Activated naive CD8-positive, alpha-beta T cell treated with anti-CD3 and anti-CD28 coated beads, Interleukin-2, amount 50 U/mL, for 24 hours (primary cell): ENCODE measurements at regions not wholly inside any gene's neighbourhood (a gene's known extent, or its start where the extent isn't known, plus 50 kb on each side); places are given as distances from the start of the nearest gene placed in this dataset.

Source experiments
- ATAC-seq: fragments of 150-1000 bp; cut with Tn5 transposase; one replicate; pipeline ENCODE4 v1.10.0; 2021
- DNase-seq: peaks from one replicate; pipeline ENCODE4 v3.0.0; 2021
- H3K27ac Mint-ChIP-seq: one replicate; pipeline ENCODE4 v1.8.0; 2021; ENCODE audit warnings: mild to moderate bottlenecking, mixed read lengths
- H3K27me3 Mint-ChIP-seq: one replicate; pipeline ENCODE4 v1.8.0; 2021; ENCODE audit warnings: mixed read lengths
- H3K36me3 Mint-ChIP-seq: one replicate; pipeline ENCODE4 v1.8.0; 2021; ENCODE audit warnings: low read depth, mixed read lengths
- H3K4me1 Mint-ChIP-seq: one replicate; pipeline ENCODE4 v1.8.0; 2021; ENCODE audit warnings: mixed read lengths
- H3K4me3 Mint-ChIP-seq: one replicate; pipeline ENCODE4 v1.8.0; 2021; ENCODE audit warnings: mild to moderate bottlenecking, moderate library complexity, mixed read lengths
- H3K9me3 Mint-ChIP-seq: one replicate; pipeline ENCODE4 v1.8.0; 2021; ENCODE audit warnings: mixed read lengths

DNA sequence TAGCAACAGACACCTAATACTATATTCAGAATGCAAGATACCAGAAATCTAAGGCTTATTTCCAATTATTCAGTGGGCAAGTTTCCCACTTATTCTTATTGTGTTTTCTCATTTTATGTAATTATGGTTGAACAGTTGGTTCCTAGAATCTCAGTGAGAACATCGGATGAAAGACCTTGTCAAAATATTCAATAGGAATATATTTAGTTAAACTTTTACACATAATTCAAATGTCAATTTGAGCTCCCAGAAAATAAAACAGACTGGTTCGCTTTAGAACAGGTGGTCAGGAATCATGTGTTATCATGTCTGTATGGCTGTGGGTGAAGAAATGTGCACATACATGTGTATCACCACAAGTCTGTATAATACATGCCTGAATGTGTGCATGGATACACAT, 447.8 kb downstream of the MED10 start:
- H3K4me3 Mint-ChIP-seq = no peak overlapping the region
- H3K27ac Mint-ChIP-seq = no peak overlapping the region
- no peaks in the 10 kb centered on the region for H3K27me3 Mint-ChIP-seq
- H3K9me3 Mint-ChIP-seq = no peaks in the 10 kb centered on the region
- H3K36me3 Mint-ChIP-seq = no peaks in the 10 kb centered on the region
- H3K4me1 Mint-ChIP-seq = no peaks in the 10 kb centered on the region
- ATAC-seq (no peak), DNase-seq (no peak)

- Mint-ChIP-seq H3K27me3 (no peaks in the 10 kb centered on the region), H3K27ac (no peak overlapping the region), H3K4me3 (no peak overlapping the region), H3K36me3 (no peaks in the 10 kb centered on the region), H3K9me3 (no peaks in the 10 kb centered on the region), H3K4me1 (no peaks in the 10 kb centered on the region)
- no peak for DNase-seq
- no peak for ATAC-seq
These were observed 448.9 kb downstream of the MED10 start for GRCh38 chr5:5929291-5930020.

GRCh38 chr5:5925191-5925590, 453.2 kb downstream of the MED10 start:
- no peaks in the 10 kb centered on the region for H3K9me3 Mint-ChIP-seq
- H3K27ac Mint-ChIP-seq = no peak overlapping the region
- peaks cover 2% of the 10 kb centered on the region for H3K27me3 Mint-ChIP-seq
- H3K36me3 Mint-ChIP-seq = no peaks in the 10 kb centered on the region
- DNase-seq (no peak), ATAC-seq (no peak)
- H3K4me3 Mint-ChIP-seq = no peak overlapping the region
- H3K4me1 Mint-ChIP-seq = no peaks in the 10 kb centered on the region

- no peaks in the 10 kb centered on the region for H3K4me1 Mint-ChIP-seq
- DNase-seq (no peak), ATAC-seq (no peak)
- H3K9me3 Mint-ChIP-seq = no peaks in the 10 kb centered on the region
- no peaks in the 10 kb centered on the region for H3K36me3 Mint-ChIP-seq
- peaks cover 2% of the 10 kb centered on the region for H3K27me3 Mint-ChIP-seq
- no peak overlapping the region for H3K4me3 Mint-ChIP-seq
- no peak overlapping the region for H3K27ac Mint-ChIP-seq
These were observed 458.9 kb downstream of the MED10 start for GRCh38 chr5:5919411-5919810.

GRCh38 chr5:5906778-5907177, 471.6 kb downstream of the MED10 start:
- Mint-ChIP-seq H3K27me3 (no peaks in the 10 kb centered on the region), H3K4me1 (no peaks in the 10 kb centered on the region)

DNA sequence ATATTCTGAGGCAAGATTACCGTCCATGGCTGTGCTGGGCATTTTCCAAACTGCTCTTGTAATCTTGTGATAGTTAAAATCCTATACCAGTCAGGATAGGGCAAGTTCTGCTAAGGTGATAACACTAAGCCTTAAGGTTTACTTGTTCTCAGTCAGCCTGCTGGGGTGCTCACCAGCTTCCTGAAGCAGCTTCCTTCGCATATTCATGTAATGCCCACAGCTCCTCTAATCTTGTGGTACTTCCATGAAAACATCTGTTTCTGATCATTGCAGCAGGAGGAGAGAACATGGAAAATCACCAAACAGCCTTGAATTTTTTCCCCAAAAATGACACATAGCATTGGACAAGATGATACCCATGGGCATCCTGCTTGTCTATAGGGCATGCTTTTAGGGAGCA, 473.2 kb downstream of the MED10 start:
- Mint-ChIP-seq H3K36me3 (no peaks in the 10 kb centered on the region), H3K27ac (no peak overlapping the region), H3K4me3 (no peak overlapping the region), H3K27me3 (no peaks in the 10 kb centered on the region), H3K9me3 (peaks cover 5% of the 10 kb centered on the region), H3K4me1 (no peaks in the 10 kb centered on the region)
- no peak for DNase-seq
- no peak for ATAC-seq

More at GRCh38 chr5:5906778-5907177, 471.6 kb downstream of the MED10 start:
- H3K27ac Mint-ChIP-seq = no peak overlapping the region
- H3K4me3 Mint-ChIP-seq = no peak overlapping the region
- DNase-seq (no peak), ATAC-seq (no peak)
- no peaks in the 10 kb centered on the region for H3K36me3 Mint-ChIP-seq
- H3K9me3 Mint-ChIP-seq = peaks cover 5% of the 10 kb centered on the region

GRCh38 chr5:5904113-5904512, 474.2 kb downstream of the MED10 start:
- Mint-ChIP-seq H3K4me3 (no peak overlapping the region), H3K27me3 (no peaks in the 10 kb centered on the region), H3K9me3 (peaks cover 5% of the 10 kb centered on the region), H3K4me1 (no peaks in the 10 kb centered on the region), H3K27ac (no peak overlapping the region), H3K36me3 (no peaks in the 10 kb centered on the region)
- DNase-seq (no peak), ATAC-seq (no peak)

GRCh38 chr5:5902678-5903646, 475.4 kb downstream of the MED10 start:
- Mint-ChIP-seq H3K27me3 (no peaks in the 10 kb centered on the region), H3K27ac (no peak overlapping the region), H3K9me3 (peaks cover 5% of the 10 kb centered on the region), H3K4me1 (no peaks in the 10 kb centered on the region), H3K36me3 (no peaks in the 10 kb centered on the region), H3K4me3 (no peak overlapping the region)
- no peak for DNase-seq
- ATAC-seq = no peak

- H3K27ac Mint-ChIP-seq = no peak overlapping the region
- no peaks in the 10 kb centered on the region for H3K36me3 Mint-ChIP-seq
- peaks cover 5% of the 10 kb centered on the region for H3K9me3 Mint-ChIP-seq
- H3K4me1 Mint-ChIP-seq = no peaks in the 10 kb centered on the region
- DNase-seq (no peak), ATAC-seq (no peak)
- H3K4me3 Mint-ChIP-seq = no peak overlapping the region
- H3K27me3 Mint-ChIP-seq = no peaks in the 10 kb centered on the region
These were observed 477.9 kb downstream of the ICE1 start for GRCh38 chr5:5900350-5900749.

DNA sequence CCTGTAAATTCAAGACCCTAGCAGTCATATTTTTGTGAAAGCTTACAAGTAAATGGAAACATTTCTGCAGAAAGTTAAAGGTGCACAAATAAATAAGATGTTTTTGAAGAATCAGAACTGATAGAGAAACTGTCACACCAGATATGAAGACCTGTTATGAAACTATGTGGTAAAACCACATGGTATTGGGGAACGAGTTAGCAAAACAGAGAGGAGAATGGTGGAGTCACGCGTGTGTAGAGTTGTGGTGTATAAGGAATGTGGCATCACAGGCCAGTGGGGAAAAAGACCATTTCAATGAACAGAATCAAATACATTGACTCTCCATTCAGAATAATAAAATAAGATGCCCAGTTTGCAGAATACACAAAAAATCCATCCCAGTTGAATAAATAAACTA, 477.2 kb downstream of the ICE1 start:
- Mint-ChIP-seq H3K27ac (no peak overlapping the region), H3K36me3 (no peaks in the 10 kb centered on the region), H3K4me1 (no peaks in the 10 kb centered on the region), H3K4me3 (no peak overlapping the region), H3K27me3 (no peaks in the 10 kb centered on the region), H3K9me3 (peaks cover 5% of the 10 kb centered on the region)
- DNase-seq = no peak
- no peak for ATAC-seq

- Mint-ChIP-seq H3K36me3 (no peaks in the 10 kb centered on the region), H3K9me3 (no peaks in the 10 kb centered on the region), H3K4me1 (no peaks in the 10 kb centered on the region), H3K4me3 (no peak overlapping the region), H3K27me3 (peaks cover 16% of the 10 kb centered on the region), H3K27ac (no peak overlapping the region)
- ATAC-seq (no peak), DNase-seq (no peak)
These were observed 465.8 kb downstream of the ICE1 start for GRCh38 chr5:5888284-5888683.

DNA sequence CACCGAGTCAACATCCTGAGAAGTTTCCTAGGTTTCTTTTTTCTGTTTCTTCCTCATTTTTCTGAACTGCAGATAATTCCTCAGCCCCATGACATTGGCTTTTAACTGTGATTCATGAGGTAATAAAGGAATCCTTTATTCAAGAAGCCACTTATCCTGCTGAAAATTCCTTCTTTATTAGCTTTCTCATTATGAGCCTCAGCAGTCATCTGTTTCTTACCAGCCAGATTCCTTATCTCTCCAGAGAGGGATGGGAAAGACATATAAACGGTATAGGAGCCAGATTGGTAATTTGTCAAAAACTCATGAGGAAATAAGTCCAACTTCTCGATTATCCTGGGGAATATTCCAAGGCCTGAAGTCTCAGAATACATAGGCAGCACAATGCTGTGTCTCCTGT, 465.4 kb downstream of the ICE1 start:
- Mint-ChIP-seq H3K27ac (no peak overlapping the region), H3K9me3 (no peaks in the 10 kb centered on the region), H3K27me3 (peaks cover 17% of the 10 kb centered on the region), H3K4me1 (no peaks in the 10 kb centered on the region), H3K4me3 (no peak overlapping the region), H3K36me3 (no peaks in the 10 kb centered on the region)
- DNase-seq = no peak
- ATAC-seq = no peak

DNA sequence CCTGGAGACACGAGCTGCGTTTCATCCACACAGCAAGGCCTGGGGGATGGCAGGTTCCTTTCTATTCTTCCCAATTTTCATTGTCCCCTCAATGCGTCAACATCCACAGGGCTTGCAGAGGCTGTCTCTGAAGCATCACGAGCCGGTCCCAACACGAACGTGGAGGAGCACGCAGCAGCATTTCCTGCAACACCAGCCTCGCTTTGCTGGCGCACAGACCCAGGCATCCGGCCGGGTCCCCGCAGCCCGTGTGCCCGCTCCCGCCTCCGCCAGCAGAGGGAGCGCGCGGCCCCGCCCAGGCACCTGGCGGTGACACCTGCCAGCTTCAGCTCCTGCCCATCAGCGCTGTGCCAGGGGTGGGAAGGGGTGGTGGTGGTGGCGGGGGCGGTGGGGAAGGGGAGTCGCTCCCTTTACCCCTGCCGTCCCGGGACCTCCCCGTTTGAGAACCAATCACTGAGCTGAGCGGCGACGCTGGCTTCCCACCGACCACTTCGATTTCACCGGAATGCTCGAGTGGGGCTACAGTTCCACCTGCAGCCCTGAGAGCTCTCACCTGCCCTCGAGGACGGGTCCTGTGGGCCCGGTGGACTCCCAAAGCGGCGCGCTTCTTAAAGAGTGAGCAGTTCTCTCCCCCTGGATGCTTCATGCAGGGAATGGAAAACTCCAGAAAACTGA, 464.5 kb downstream of the ICE1 start:
- Mint-ChIP-seq H3K9me3 (no peaks in the 10 kb centered on the region), H3K36me3 (no peaks in the 10 kb centered on the region), H3K4me3 (no peak overlapping the region), H3K27me3 (peaks cover 21% of the 10 kb centered on the region), H3K27ac (no peak overlapping the region), H3K4me1 (no peaks in the 10 kb centered on the region)
- DNase-seq (peak; percentile 45), ATAC-seq (peak; percentile 59)

DNA sequence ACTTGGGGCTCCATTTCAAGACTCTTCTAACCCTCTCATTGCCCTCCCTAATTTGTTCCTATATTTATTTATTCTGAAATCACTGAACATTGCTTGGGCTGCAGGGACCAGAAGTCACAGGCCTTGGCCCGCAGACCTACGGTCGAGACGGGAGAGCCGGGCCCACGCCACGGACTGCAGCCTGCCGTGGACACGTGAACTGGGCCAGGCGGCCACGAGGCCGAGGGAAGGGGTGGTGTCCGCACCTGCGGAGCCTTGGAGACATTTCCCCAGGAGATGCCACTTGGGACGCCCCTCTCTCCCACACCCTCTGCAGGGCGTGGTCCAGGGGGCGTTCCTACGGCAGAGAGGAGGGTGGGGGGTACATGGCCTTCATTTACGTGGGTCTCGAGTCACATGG, 463.9 kb downstream of the ICE1 start:
- no peaks in the 10 kb centered on the region for H3K4me1 Mint-ChIP-seq
- no peak for DNase-seq
- no peak overlapping the region for H3K4me3 Mint-ChIP-seq
- ATAC-seq = no peak
- H3K27ac Mint-ChIP-seq = no peak overlapping the region
- peaks cover 23% of the 10 kb centered on the region for H3K27me3 Mint-ChIP-seq
- no peaks in the 10 kb centered on the region for H3K9me3 Mint-ChIP-seq
- H3K36me3 Mint-ChIP-seq = no peaks in the 10 kb centered on the region

GRCh38 chr5:5885782-5886181, 463.3 kb downstream of the ICE1 start:
- Mint-ChIP-seq H3K4me3 (no peak overlapping the region), H3K9me3 (no peaks in the 10 kb centered on the region), H3K27ac (no peak overlapping the region), H3K4me1 (no peaks in the 10 kb centered on the region), H3K27me3 (peaks cover 23% of the 10 kb centered on the region), H3K36me3 (no peaks in the 10 kb centered on the region)
- ATAC-seq = no peak
- no peak for DNase-seq
